ENCODE measurements at regions not wholly inside any gene's neighbourhood (a gene's known extent, or its start where the extent isn't known, plus 50 kb on each side); places are given as distances from the start of the nearest gene placed in this dataset.

DNA sequence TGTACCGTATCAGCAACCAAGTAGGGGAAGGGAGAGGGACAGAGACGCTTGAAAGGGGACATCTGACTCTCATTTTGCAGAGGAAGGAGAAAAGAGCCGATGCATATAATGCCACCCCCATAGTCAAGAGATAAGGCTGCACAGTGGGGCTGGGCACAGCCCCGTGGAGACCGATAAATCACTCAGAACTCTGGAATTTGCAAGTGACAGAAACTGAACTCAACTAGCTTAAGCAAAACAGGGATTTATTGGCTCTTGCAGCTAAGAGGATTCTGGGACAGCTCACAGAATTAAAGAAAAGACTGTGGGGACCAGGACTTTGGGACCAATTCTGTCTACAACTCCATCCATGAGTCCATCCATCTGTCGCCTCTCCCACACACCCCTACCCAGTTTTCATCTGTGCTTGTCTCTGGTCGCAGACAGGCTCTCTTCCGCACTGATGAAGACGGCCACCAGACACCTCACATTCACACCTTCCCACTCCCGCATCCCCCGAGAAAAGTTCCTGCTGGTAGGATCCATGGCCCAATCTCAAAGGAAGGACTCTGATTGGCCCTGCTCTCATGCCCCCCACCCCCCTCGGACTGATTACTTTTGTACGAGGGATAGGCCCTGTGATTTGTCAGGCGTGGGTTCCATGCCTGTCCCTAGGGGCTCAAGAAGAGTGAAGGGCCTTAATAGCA lies 105.9 kb upstream of the RPL38 start:
- no peak for DNase-seq

- no peak for DNase-seq
These were observed 105.1 kb upstream of the RPL38 start for GRCh38 chr17:74098136-74099024.

- peak; percentile 86 for DNase-seq
These were observed 103.8 kb upstream of the RPL38 start for GRCh38 chr17:74099442-74100340.

- DNase-seq: no peak
These were observed 98.6 kb upstream of the RPL38 start for GRCh38 chr17:74104921-74105320.

DNA sequence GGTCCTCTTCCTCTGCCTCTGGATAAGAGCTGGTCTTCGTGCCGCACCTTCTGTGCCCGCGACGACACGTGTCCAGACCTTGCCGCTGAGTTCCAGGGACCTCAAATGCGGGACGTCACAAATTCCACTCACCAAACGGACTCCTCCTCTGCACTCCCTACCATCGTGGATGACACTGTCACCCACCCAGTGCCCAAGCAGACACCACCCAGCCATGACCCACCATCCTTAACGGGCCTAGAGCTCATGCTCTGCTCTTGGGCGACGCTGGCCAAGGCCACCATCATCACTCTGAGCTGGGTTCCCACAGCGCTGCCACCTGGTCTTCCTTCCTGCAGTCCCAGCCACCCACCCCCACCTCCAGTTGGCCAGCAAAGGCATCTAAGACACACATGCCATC lies 96.4 kb upstream of the RPL38 start:
- no peak for DNase-seq

GRCh38 chr17:74108126-74108705 lies 95.3 kb upstream of the RPL38 start:
- no peak for DNase-seq

- no peak for DNase-seq
These were observed 93.0 kb upstream of the RPL38 start for GRCh38 chr17:74110467-74110866.

GRCh38 chr17:74113326-74113725 lies 90.2 kb upstream of the RPL38 start:
- DNase-seq: no peak

DNA sequence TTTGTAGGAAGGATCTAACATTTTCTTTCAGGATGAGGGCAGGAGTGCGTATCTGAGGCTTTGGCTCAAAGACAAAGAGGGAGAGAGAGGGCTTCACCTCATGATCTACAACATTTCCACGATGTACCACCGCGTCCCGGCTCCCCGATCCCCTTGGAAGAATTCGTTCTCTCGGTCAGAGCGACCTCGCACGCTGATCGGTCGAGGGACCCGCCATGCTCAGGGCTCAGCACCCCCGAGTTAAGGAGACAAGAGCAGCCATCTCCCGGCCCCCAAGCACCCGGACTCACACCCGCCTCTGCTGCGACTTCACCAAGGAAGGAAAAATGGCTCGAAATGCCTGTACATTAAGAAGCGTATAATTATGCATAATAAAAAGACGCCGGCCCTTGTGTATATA lies 89.5 kb upstream of the RPL38 start:
- DNase-seq: no peak

- no peak for DNase-seq
These were observed 88.5 kb upstream of the RPL38 start for GRCh38 chr17:74114881-74115470.

GRCh38 chr17:74115586-74115985 lies 87.9 kb upstream of the RPL38 start:
- no peak for DNase-seq

DNA sequence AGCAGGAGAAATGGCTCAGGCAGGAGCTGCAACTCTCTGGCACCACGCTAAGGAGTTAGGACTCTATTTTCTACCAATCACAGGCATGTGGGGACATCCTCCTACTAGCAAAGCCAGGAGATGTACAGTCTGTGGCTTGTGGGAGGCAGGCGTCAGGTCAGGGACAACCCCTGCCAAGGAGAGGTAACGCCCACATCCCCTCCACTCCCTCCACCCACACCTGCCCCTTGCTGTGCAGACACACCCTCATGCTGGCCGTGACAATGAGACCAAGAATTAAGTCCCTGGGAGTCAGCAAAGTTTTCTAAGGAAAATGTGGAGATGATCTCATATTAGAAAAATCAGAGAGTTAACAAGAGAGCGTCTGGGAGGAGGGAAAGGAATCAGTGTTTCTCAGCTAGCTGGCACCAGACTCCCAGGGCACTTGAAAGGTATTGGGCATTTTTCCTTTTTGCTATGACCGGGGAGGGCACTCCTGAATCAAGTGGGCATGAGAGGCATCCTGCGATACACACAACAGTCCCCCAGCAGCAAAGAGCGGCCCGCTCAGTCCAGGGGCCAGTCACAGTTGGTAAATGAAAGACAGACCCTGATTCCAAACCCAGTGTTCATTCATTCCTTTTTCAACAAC lies 87.3 kb upstream of the RPL38 start:
- no peak for DNase-seq

GRCh38 chr17:74117087-74117698 lies 86.3 kb upstream of the RPL38 start:
- DNase-seq: no peak

GRCh38 chr17:74117999-74118421 lies 85.5 kb upstream of the RPL38 start:
- no peak for DNase-seq

DNA sequence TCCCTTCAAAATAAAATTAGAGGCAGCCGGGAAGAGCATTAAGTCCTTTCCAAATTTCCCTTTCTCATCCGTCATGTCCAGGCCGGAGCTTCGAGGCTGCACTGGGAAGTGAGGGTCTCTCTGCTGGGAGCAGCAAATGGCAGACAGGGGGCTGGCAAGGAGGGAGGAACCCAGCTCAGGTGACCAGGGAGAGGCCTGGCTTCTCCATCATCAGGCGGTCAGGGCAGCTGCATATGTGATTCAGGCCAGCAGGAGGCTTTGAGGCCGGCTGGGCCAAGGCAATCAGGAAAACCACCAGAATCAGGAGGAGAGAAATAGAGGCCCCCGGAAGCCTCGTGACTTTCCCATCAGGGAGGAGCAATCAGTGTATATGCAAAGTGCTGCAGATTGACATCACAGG lies 85.0 kb upstream of the RPL38 start:
- DNase-seq: no peak

DNA sequence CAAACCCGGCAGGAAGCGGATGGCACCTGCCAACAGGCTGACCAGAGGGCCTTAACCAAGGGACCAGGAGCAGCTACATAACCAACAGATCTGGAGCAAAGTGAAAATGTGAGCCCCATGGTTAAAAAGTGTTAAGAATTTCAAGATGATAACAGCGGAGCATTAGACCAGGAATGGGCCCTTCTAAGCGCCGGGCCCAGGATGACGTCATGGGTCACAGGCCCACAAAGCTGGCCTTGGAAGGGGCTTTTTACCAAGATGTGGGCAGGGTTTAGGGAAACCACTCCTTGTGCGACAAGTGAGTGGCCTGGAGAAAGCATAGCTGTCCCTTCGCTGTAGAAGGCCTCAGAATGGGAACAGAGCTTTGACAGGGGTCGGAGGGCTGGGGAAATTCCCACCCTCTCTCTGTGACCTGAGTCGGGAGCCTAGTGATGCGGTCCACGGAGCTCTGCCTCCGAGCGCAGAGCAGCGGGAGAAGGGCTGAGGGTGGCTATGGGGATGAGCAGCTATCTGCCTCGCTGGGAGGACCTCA lies 84.4 kb upstream of the RPL38 start:
- DNase-seq: no peak

DNA sequence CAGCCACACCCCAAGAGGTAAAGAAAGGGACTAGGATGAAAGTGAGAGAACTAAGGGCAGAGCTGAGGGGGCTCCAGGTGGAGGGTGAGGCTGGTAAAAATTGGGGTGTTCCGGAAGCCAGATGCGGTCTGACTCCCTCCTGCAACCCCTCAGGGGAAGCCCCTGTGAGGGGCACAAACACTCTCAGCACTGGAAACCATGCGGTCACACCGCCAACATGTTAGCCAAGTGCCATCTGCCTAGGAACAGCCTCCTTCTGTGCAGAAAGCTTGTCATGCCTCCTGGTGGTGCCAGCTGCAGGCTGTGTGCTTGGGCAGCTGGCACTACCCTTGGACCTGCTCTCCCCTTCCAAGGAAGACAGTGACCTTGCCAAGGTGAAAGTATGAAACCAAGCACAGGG lies 83.5 kb upstream of the RPL38 start:
- peak; percentile 15 for DNase-seq

DNA sequence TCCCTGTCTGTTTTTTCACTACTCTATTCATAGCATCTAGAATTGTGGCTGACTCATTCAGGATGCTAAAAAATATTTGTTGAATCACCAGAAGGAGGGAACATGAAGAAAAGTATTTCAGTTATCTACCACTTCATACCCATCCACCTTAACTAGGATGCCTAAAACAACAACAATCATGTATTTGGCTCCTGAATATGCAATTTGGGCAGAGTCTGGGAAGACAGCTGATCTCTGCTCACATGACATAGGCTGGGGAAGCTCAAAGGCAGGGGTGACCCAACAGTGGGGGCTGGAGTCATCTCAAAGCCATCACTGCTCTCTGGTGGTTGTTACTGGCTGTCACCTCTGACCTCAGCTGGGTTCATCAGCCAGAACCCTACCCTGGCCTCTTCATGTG lies 80.1 kb upstream of the RPL38 start:
- DNase-seq: no peak

DNA sequence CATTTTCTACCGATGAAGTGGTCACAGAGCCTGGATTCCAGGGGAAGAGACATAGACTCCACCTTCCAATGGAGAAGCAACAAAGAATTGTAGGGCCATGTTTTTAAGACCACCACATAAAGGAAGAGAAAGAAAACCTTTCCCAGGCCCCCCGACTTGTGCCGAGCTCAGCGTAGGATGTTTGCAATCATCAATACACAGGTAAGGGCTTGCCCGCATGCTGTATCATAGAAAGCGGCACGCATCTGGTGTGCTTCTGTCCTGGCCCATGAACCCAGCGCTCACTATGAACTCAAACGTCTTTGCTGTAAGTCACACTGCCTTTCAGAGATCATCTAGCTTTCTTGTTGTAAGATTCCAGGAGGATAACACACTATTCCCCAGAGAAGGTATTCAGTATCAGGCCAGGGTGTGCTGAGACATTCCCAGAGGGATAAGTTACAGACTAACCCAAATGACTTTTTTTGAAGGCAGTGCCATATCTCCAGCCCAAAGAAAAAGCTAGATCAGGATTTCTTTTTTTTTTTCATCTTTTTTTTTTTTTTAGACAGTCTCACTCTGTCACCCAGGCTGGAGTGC lies 79.5 kb upstream of the RPL38 start:
- no peak for DNase-seq

GRCh38 chr17:74125156-74125555 lies 78.3 kb upstream of the RPL38 start:
- DNase-seq: no peak

Measured in NCI-H1092 (cell line).